GM23338 (cell line): ENCODE measurements at regions not wholly inside any gene's neighbourhood (a gene's known extent, or its start where the extent isn't known, plus 50 kb on each side); places are given as distances from the start of the nearest gene placed in this dataset.

ENCODE experiments used
- ATAC-seq: fragments of 200-7000 bp; cut with Tn5 transposase; 3 replicates; pipeline ENCODE4 v1.9.1; 2020
- DNase-seq: peaks from one replicate; pipeline ENCODE4 v3.0.0-alpha.2; 2015; ENCODE audit warnings: low spot score
- H2AFZ ChIP-seq: fragments of 200-600 bp; sonication (generic); 2 replicates; pipeline ENCODE4 v1.8.0; 2016; ENCODE audit warnings: antibody characterized with exemption, mild to moderate bottlenecking, moderate library complexity
- H3F3A ChIP-seq: fragments of 200-600 bp; sonication (generic); replicated peaks from 2 replicates; pipeline ENCODE4 v1.8.0; 2017; ENCODE audit warnings: antibody characterized with exemption, mixed run types, low read depth
- H3K27ac ChIP-seq: fragments of 200-600 bp; sonication (generic); 2 replicates; pipeline ENCODE4 v1.6.1; 2016; ENCODE audit warnings: low read depth
- H3K27me3 ChIP-seq: fragments of 200-600 bp; sonication (generic); 2 replicates; pipeline ENCODE4 v1.8.0; 2016; ENCODE audit warnings: mild to moderate bottlenecking, mixed run types, moderate library complexity; ENCODE audit not compliant: insufficient read depth
- H3K36me3 ChIP-seq: fragments of 200-600 bp; sonication (generic); 2 replicates; pipeline ENCODE4 v1.8.0; 2016; ENCODE audit warnings: mild to moderate bottlenecking; ENCODE audit not compliant: insufficient read depth
- H3K4me1 ChIP-seq: fragments of 200-600 bp; sonication (generic); 2 replicates; pipeline ENCODE4 v1.8.0; 2016; ENCODE audit warnings: mild to moderate bottlenecking, moderate library complexity; ENCODE audit not compliant: insufficient read depth
- H3K4me2 ChIP-seq: fragments of 200-600 bp; sonication (generic); 2 replicates; pipeline ENCODE4 v1.7.1; 2017; ENCODE audit warnings: mixed run types
- H3K4me3 ChIP-seq: fragments of 200-600 bp; sonication (generic); 2 replicates; pipeline ENCODE4 v1.6.1; 2016; ENCODE audit warnings: mixed run types
- H3K79me2 ChIP-seq: fragments of 200-600 bp; sonication (generic); replicated peaks from 2 replicates; pipeline ENCODE4 v1.8.0; 2017; ENCODE audit warnings: mild to moderate bottlenecking; ENCODE audit not compliant: insufficient read depth
- H3K9me2 ChIP-seq: fragments of 200-600 bp; sonication (generic); 2 replicates; pipeline ENCODE4 v1.8.0; 2017; ENCODE audit not compliant: insufficient read depth
- H4K20me1 ChIP-seq: fragments of 200-600 bp; sonication (generic); replicated peaks from 2 replicates; pipeline ENCODE4 v1.8.0; 2017; ENCODE audit warnings: mild to moderate bottlenecking; ENCODE audit not compliant: insufficient read depth
- H3K27ac Mint-ChIP-seq: 2 replicates; pipeline ENCODE4 v1.8.0; 2020; ENCODE audit warnings: inconsistent platforms, mild to moderate bottlenecking, moderate library complexity, mixed read lengths
- H3K27me3 Mint-ChIP-seq: 3 replicates; pipeline ENCODE4 v1.8.0; 2022; ENCODE audit warnings: low read depth, mild to moderate bottlenecking, moderate library complexity, mixed read lengths, inconsistent platforms; ENCODE audit not compliant: insufficient read depth, poor library complexity
- H3K36me3 Mint-ChIP-seq: 3 replicates; pipeline ENCODE4 v1.8.0; 2021; ENCODE audit warnings: low read depth, mild to moderate bottlenecking, inconsistent platforms, moderate library complexity, mixed read lengths
- H3K4me1 Mint-ChIP-seq: 3 replicates; pipeline ENCODE4 v1.8.0; 2020; ENCODE audit warnings: mild to moderate bottlenecking, inconsistent platforms, mixed read lengths
- H3K4me3 Mint-ChIP-seq: 3 replicates; pipeline ENCODE4 v1.8.0; 2021; ENCODE audit warnings: moderate library complexity, mild to moderate bottlenecking, inconsistent platforms, mixed read lengths
- H3K9me3 Mint-ChIP-seq: 3 replicates; pipeline ENCODE4 v1.8.0; 2020; ENCODE audit warnings: moderate library complexity, mild to moderate bottlenecking, inconsistent platforms, mixed read lengths
- CREB1 ChIP-seq: fragments of 250-450 bp; sonication (Bioruptor Pico); IDR thresholded peaks from 2 replicates; pipeline ENCODE4 v1.5.0; 2020; ENCODE audit warnings: low read depth, mild to moderate bottlenecking, moderate library complexity
- ETS1 ChIP-seq: IDR thresholded peaks from 2 replicates; pipeline ENCODE4 v1.6.1; 2016; ENCODE audit warnings: antibody characterized with exemption
- EZH2 ChIP-seq: fragments of 200-600 bp; sonication (generic); IDR thresholded peaks from one replicate; pipeline ENCODE4 v1.8.0; 2017; ENCODE audit warnings: antibody characterized with exemption, mild to moderate bottlenecking, low read depth; ENCODE audit not compliant: unreplicated experiment
- EZH2phosphoT487 ChIP-seq: fragments of 200-600 bp; sonication (generic); IDR thresholded peaks from one replicate; pipeline ENCODE4 v1.8.1; 2018; ENCODE audit warnings: antibody characterized with exemption; ENCODE audit not compliant: unreplicated experiment
- NANOG ChIP-seq: IDR thresholded peaks from 2 replicates; pipeline ENCODE4 v1.6.1; 2016; ENCODE audit warnings: antibody characterized with exemption, borderline replicate concordance
- STAT1 ChIP-seq: IDR thresholded peaks from one replicate; pipeline ENCODE4 v1.6.1; 2016; ENCODE audit warnings: antibody characterized with exemption; ENCODE audit not compliant: unreplicated experiment
- TF ChIP-seq, protein P1 (sequence below): IDR thresholded peaks from one replicate; pipeline ENCODE4 v1.6.1; 2018; ENCODE audit warnings: antibody characterized with exemption; ENCODE audit not compliant: unreplicated experiment
- TF ChIP-seq, protein P2 (sequence below): fragments of 250-450 bp; sonication (Bioruptor Pico); IDR thresholded peaks from 2 replicates; pipeline ENCODE4 v1.5.0; 2020; ENCODE audit warnings: mild to moderate bottlenecking, moderate library complexity

DNA sequence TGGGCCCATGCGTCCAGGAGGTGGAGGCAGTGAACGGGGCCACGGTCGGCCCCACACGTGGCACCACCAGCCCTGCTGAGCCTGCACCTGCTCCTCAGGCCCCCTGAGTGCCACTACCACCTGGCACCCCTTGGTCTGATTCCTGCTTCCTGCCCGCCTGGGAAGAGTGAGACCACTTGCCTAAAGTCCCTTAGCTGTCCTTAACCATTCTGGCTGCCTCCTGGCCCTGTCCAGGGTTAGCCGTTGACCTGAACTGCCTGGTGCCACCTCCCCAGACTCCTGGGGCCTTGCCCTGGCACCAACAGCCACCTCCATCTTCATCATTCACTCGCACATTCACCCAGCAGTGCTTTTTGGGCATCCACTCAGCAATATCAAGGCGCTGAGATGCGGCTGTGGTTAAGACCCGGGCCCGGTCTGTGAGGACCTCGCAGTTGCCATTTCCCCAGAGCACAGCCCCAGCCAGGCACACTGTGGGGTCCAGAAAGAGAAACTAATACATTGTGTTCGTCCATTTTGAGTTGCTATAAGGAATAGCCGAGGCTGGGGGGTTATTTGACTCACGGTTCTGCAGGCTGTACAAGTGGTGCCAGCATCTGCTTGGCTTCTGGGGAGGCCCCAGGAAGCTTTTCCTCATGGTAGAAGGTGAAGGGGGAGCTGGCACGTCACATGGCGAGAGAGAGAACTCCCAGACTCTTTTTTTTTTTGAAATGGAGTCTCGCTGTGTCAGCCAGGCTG lies 318.4 kb downstream of the SEC14L1 start (continued):
- TF ChIP-seq, protein P1, sequence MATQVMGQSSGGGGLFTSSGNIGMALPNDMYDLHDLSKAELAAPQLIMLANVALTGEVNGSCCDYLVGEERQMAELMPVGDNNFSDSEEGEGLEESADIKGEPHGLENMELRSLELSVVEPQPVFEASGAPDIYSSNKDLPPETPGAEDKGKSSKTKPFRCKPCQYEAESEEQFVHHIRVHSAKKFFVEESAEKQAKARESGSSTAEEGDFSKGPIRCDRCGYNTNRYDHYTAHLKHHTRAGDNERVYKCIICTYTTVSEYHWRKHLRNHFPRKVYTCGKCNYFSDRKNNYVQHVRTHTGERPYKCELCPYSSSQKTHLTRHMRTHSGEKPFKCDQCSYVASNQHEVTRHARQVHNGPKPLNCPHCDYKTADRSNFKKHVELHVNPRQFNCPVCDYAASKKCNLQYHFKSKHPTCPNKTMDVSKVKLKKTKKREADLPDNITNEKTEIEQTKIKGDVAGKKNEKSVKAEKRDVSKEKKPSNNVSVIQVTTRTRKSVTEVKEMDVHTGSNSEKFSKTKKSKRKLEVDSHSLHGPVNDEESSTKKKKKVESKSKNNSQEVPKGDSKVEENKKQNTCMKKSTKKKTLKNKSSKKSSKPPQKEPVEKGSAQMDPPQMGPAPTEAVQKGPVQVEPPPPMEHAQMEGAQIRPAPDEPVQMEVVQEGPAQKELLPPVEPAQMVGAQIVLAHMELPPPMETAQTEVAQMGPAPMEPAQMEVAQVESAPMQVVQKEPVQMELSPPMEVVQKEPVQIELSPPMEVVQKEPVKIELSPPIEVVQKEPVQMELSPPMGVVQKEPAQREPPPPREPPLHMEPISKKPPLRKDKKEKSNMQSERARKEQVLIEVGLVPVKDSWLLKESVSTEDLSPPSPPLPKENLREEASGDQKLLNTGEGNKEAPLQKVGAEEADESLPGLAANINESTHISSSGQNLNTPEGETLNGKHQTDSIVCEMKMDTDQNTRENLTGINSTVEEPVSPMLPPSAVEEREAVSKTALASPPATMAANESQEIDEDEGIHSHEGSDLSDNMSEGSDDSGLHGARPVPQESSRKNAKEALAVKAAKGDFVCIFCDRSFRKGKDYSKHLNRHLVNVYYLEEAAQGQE: no peak

- no peak overlapping the region for H3K4me3 ChIP-seq
- H3K27ac Mint-ChIP-seq: peak overlapping the region; percentile 48
- H3K9me2 ChIP-seq: no peaks in the 10 kb centered on the region
- H3K4me1 ChIP-seq: peaks cover 29% of the 10 kb centered on the region
- H3K79me2 ChIP-seq: peaks cover 81% of the 10 kb centered on the region
- DNase-seq: no peak
- peaks cover 6% of the 10 kb centered on the region for H3F3A ChIP-seq
- no peaks in the 10 kb centered on the region for H3K27me3 ChIP-seq
- no peak overlapping the region for H3K4me3 Mint-ChIP-seq
- peaks cover 15% of the 10 kb centered on the region for H3K36me3 Mint-ChIP-seq
- H3K4me2 ChIP-seq: peak overlapping the region; percentile 43; the same call in 1 of the 2 replicates
- H3K9me3 Mint-ChIP-seq: no peaks in the 10 kb centered on the region; the same call in 2 of the 3 replicates
- TF ChIP-seq STAT1 (no peak), NANOG (no peak), EZH2 (no peak), EZH2phosphoT487 (no peak), CREB1 (CRISPR knock-in tag) (no peak), ETS1 (no peak)
- TF ChIP-seq, protein P2, sequence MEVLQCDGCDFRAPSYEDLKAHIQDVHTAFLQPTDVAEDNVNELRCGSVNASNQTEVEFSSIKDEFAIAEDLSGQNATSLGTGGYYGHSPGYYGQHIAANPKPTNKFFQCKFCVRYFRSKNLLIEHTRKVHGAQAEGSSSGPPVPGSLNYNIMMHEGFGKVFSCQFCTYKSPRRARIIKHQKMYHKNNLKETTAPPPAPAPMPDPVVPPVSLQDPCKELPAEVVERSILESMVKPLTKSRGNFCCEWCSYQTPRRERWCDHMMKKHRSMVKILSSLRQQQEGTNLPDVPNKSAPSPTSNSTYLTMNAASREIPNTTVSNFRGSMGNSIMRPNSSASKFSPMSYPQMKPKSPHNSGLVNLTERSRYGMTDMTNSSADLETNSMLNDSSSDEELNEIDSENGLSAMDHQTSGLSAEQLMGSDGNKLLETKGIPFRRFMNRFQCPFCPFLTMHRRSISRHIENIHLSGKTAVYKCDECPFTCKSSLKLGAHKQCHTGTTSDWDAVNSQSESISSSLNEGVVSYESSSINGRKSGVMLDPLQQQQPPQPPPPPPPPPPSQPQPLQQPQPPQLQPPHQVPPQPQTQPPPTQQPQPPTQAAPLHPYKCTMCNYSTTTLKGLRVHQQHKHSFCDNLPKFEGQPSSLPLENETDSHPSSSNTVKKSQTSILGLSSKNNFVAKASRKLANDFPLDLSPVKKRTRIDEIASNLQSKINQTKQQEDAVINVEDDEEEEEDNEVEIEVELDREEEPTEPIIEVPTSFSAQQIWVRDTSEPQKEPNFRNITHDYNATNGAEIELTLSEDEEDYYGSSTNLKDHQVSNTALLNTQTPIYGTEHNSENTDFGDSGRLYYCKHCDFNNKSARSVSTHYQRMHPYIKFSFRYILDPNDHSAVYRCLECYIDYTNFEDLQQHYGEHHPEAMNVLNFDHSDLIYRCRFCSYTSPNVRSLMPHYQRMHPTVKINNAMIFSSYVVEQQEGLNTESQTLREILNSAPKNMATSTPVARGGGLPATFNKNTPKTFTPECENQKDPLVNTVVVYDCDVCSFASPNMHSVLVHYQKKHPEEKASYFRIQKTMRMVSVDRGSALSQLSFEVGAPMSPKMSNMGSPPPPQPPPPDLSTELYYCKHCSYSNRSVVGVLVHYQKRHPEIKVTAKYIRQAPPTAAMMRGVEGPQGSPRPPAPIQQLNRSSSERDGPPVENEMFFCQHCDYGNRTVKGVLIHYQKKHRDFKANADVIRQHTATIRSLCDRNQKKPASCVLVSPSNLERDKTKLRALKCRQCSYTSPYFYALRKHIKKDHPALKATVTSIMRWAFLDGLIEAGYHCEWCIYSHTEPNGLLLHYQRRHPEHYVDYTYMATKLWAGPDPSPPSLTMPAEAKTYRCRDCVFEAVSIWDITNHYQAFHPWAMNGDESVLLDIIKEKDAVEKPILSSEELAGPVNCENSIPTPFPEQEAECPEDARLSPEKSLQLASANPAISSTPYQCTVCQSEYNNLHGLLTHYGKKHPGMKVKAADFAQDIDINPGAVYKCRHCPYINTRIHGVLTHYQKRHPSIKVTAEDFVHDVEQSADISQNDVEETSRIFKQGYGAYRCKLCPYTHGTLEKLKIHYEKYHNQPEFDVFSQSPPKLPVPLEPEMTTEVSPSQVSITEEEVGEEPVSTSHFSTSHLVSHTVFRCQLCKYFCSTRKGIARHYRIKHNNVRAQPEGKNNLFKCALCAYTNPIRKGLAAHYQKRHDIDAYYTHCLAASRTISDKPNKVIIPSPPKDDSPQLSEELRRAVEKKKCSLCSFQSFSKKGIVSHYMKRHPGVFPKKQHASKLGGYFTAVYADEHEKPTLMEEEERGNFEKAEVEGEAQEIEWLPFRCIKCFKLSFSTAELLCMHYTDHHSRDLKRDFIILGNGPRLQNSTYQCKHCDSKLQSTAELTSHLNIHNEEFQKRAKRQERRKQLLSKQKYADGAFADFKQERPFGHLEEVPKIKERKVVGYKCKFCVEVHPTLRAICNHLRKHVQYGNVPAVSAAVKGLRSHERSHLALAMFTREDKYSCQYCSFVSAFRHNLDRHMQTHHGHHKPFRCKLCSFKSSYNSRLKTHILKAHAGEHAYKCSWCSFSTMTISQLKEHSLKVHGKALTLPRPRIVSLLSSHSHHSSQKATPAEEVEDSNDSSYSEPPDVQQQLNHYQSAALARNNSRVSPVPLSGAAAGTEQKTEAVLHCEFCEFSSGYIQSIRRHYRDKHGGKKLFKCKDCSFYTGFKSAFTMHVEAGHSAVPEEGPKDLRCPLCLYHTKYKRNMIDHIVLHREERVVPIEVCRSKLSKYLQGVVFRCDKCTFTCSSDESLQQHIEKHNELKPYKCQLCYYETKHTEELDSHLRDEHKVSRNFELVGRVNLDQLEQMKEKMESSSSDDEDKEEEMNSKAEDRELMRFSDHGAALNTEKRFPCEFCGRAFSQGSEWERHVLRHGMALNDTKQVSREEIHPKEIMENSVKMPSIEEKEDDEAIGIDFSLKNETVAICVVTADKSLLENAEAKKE: no peak
- H3K4me1 Mint-ChIP-seq: peaks cover 56% of the 10 kb centered on the region
- no peak overlapping the region for H3K27ac ChIP-seq
- no peak for ATAC-seq
- H3K27me3 Mint-ChIP-seq: peaks cover 27% of the 10 kb centered on the region
- peaks cover 8% of the 10 kb centered on the region; the same call in 1 of the 2 replicates for H4K20me1 ChIP-seq
- H3K36me3 ChIP-seq: no peaks in the 10 kb centered on the region
- H2AFZ ChIP-seq: no peak overlapping the region
These were observed 319.8 kb downstream of the SEC14L1 start for GRCh38 chr17:77460514-77461046.
